Ovary (tissue), 3 donors: ENCODE measurements at regions not wholly inside any gene's neighbourhood (a gene's known extent, or its start where the extent isn't known, plus 50 kb on each side); places are given as distances from the start of the nearest gene placed in this dataset.

ENCODE experiments used
- EP300 ChIP-seq: sonication (generic); formaldehyde crosslinking; IDR thresholded peaks from one replicate; pipeline ENCODE4 v1.6.1; 2017; ENCODE audit warnings: antibody characterized with exemption
- POLR2A ChIP-seq: fragments of 450-650 bp; IDR thresholded peaks from one replicate; pipeline ENCODE4 v1.6.1; 2017; ENCODE audit warnings: antibody characterized with exemption, mild to moderate bottlenecking, moderate library complexity
- TF ChIP-seq, protein P1 (sequence below), 3 donors: fragments of 450-650 bp in 2 of 3; fragments of 200-600 bp in 1 of 3; IDR thresholded peaks; one replicate each; pipeline versions ENCODE4 v1.5.1 to v1.8.0; 2016 to 2022; ENCODE audit warnings: antibody characterized with exemption in 3 of 3, mild to moderate bottlenecking in 1 of 3
- donor health status: DM: no; HTN: no; CAD: no.

DNA sequence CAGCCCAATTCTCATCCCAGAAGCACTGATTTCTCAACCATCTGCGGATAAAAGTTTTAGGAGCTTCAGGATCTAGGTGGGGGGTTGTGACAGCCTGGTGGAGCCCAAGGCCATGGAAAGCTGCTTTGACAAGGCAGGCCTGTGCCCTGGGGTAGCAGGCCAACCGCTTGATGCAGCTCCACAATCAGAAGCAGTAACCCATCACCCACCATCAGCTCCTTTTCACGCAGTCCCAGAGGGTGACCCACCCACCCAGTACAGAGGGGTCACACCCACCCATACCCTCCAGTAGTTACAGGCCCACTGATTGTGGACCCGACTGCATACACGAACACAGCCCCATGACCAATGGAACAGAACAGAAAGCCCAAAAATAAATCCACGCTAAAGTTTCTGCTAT is 253.9 kb downstream of the AHR start:
- TF ChIP-seq, protein P1, sequence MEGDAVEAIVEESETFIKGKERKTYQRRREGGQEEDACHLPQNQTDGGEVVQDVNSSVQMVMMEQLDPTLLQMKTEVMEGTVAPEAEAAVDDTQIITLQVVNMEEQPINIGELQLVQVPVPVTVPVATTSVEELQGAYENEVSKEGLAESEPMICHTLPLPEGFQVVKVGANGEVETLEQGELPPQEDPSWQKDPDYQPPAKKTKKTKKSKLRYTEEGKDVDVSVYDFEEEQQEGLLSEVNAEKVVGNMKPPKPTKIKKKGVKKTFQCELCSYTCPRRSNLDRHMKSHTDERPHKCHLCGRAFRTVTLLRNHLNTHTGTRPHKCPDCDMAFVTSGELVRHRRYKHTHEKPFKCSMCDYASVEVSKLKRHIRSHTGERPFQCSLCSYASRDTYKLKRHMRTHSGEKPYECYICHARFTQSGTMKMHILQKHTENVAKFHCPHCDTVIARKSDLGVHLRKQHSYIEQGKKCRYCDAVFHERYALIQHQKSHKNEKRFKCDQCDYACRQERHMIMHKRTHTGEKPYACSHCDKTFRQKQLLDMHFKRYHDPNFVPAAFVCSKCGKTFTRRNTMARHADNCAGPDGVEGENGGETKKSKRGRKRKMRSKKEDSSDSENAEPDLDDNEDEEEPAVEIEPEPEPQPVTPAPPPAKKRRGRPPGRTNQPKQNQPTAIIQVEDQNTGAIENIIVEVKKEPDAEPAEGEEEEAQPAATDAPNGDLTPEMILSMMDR (IDR thresholded peaks at IDR 0.05) = no peak
- TF ChIP-seq EP300 (no peak), POLR2A (no peak)
